ENCODE measurements at regions not wholly inside any gene's neighbourhood (a gene's known extent, or its start where the extent isn't known, plus 50 kb on each side); places are given as distances from the start of the nearest gene placed in this dataset.
"Not testable (repeated sequence)": the region's sequence is repeated elsewhere in the genome, so short reads cannot be mapped to it uniquely, and the experiment has no call there.

DNA sequence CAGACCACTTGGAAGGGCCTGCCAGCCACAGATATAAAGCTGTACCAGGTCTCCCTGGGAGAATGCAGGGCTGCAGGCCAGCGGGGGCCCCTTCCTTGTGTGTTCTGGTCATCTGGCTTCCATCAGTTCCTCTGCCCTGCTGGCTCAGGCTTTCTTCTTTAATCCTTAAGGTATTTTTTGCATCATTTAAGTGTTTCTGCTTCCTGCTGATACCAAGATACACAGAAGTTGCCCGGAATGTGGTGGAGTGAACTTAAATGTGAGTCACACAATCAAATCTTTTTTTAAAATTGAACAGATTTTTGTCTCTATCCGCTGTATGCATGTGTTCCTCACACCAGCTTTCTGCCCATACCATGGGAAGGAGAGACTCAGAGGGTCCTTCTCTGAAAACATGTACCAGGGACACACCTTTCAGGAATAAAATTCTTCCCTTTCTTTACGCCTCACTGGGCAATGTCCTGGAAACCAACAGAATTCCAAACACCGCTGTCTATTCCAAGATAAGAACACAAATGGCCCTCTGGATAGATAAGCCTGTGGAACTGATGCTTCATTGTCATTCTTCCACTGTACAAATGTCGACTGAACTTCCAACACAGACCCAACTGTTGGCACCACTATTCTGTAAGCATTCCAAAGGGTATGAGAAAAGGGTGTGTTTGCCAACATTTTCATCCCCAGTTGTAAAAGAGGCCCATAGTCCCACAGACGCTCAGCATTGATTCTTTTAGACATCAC, 206.2 kb upstream of the MYLIP start:
- no peak for DNase-seq

DNA sequence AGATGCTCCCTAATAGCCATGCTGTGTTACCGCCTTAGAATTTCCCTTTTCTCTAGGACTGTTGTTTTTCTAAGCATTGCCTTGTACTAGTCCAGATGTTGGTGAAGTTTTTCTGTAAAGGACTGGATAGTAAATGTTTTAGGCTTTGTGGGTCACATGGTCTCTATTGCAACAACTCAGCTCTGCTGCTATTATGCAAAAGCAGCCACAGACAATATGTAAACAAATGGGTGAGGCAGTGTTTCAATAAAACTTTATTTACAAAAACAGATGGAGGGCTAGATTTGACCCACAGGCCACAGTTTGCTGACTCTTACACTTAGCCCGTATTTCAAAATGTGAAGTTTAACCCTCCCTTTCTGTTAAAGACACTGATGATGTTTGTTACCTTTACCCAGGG, 207.6 kb upstream of the MYLIP start:
- DNase-seq: no peak

DNA sequence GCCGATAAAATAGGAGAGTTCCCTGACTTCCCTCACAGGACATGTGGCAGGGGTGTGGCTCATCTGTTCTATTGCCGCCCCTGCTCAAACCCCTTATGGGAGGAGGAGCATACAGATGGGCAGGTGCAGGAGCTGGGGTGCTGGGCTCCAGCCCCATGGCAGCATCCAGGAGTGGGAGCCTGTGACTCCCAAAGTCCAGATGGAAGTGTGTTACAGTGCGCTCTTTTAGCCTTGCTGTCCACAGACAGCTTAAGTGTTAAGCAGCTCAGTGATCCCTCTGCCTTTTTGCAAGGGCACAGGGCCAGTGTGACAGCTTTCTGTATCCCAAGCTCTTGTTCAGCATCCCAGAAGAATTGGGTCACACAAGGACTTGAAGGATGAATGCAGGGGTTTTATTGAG, 212.3 kb upstream of the MYLIP start:
- no peak for DNase-seq

DNA sequence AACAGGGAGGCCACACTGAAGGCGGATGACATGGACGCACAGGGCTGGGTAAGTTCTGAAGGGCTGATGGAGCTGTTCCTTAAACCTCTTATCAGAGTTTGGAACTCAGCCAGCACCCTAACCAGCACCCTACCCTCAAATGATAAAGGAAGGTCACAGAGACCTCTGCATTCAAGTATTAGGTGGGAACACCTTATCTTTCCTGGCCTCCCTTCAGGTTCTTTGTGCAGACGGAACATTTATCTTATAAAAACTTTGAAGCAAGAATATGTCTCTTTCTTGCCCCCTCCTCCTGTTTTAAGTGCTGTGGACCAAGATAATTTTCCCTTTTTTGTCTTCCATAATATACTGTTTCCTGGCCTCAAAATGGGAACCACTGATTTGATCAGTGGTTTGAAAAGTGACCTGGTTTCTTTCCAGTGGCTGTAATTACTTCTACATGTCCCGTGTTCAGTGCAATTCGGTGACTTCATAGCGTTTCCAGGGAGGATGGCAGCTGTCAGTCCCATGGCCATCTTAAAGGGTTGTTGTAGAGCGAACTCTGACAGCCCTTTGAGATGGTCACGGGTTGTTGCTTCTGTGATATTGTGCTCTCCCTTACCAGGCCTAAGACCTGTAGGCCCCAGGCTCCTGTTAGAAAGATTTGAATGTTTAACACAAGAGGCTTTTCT, 213.2 kb upstream of the MYLIP start:
- no peak for DNase-seq

DNA sequence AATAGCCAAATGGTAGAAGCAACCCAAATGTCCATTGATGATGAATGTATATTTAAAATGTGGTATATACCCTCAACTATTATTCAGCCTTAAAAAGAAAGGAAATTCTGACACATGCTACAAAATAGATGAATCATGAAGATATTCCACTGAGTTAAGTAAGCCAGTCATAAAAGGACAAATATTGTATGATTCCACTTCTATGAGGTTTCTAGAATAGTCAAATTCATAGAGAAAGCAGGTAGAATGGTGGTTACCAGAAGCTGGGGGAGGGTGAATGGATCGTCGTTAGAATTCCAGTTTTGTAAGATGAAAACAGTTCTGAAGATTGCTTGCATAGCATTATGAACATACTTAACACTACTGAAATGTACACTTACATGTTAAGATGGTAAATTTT, 214.3 kb upstream of the MYLIP start:
- DNase-seq: no peak

DNA sequence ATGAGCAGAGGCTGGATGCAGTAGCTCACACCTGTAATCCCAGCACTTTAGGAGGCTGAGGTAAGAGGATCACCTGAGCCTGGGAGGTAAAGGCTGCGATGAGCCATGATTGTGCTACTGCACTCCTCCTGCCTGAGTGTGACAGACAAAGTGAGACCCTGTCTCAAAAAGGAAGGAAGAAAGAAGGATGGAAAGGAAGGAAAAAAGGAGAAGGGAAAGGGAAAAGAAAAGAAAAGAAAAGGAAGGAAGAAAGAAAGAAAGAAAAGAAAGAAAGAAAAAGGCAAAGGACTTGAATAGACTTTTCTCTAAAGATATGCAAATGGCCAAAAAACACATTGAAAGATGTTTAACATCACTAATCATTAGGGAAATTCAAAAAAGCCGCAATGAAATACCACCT, 215.3 kb upstream of the MYLIP start:
- DNase-seq: no peak

DNA sequence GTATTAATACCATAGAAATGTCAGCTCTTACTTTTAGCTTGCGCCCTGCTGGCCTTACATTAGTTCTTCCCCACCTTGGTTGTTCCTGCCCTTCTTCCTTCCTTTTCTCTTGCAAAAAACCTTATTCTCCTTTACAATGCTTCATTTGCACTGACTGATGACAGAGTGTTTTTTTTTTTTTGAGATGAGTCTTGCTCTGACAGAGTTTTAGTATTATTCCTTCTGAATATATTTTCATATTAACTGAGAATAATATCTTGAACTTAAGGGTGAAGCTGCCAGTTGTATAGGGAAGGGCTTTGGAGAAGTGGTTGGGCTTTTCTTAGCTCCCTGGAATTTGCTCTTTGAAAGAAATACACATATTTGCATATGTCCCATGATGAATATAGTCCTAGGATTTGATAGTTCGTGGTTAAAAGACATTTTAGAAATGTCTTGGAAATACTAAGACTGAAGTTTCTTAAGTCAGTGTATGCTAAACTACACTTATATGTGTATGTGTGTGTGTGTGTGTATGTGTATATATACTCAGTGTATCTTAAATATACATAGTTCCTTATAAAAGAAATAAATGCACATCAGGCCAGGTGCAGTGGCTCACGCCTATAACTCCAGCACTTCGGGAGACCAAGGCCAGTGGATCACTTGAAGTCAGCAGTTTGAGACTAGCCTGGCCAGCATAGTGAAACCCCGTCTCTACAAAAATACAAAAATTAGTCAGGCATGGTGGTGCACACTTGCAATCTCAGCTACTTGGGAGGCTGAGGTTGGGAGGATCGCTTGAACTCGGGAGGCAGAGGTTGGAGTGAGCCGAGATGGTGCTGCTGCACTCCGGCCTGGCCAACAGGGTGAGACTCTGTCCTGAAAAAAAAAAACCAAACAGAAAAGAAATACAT, 216.1 kb upstream of the MYLIP start:
- DNase-seq: no peak

DNA sequence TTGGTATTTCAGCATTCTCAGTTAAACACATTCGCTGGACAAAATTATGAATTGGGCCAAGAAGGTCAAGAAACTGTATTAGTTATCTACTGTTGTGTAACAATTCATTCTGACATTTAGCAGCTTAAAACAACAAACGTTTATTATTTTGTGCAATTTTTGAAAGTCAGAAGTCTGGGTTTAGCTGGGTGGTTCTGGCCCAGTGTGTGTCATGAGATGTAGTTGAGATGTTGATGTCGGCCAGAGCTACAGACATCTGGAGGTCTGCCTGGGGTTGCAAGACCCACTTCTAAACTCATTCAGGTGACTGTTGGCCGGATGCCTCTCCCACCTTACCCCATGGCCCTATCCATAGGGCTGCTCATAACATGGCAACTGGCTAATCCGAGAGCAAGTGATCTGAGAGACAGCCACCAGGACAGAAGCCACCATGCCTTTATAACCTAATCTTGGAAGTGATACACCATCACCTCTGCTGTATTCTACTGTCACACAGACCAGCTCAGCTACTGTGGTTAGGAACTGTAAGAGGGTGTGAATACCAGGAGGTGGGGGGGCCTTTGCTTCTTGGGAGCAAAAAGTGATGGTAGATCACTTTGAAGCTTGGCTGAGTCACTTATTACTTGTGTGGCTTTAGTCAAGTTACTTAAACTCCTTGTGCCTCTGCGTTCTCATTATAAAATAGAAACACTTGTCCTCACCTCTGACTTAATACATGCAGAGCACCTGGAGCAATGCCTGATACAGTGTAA, 217.0 kb upstream of the MYLIP start:
- no peak for DNase-seq

DNA sequence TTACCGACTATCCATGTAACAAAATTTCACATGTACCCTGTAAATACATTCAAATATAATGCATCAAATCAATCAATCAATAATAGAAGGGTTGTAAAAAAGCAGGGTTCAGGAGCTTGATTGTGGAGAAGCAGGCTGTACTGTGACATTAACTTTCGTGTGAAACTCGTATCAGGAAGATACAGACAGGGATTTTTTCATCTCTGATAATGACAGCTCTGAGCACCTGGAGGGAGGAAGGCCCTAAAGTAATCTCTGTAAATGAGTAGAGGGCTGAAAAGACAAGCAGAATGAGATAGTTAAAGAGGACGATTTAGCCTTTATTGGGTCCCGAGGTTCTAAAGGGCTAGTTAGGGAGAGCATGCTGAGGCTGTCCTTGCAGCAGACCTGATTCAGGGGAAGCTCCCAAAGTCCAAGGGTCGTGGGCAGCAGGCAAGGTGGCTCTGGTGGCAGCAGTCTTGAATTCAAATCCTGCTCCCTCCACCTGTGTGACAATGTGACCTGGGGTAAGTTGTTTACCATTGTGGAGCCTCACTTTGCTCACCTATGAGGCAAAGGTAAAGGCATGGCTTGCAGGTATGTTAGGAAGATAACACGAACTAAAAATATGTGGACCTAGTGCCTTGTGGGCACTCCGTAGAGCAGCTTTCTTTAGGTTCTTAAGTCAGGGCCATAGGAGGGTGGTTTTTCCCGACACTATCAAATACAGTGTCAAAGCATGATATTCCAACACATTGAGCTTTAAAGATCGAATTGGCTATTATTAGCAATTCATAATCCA, 219.4 kb upstream of the MYLIP start:
- DNase-seq: no peak

DNA sequence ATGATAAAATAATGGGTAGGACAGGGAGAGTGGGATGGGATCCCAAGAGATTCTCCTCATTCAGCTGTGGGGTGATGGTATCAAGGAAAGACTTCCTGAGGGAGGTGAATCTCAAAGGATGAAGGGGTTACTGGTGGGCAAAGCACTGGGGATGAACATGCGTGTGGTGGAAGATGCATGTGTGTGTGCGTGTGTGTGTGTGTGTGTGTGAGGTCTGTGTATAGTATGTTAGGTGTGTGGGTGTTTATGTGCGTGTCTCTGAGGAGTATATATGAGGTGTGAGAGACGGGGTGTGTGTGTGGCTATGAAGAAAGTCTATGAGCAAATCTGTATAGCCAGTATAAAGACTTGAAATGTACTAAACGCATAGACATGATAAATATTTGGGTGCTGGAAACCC, 220.0 kb upstream of the MYLIP start:
- DNase-seq: no peak

DNA sequence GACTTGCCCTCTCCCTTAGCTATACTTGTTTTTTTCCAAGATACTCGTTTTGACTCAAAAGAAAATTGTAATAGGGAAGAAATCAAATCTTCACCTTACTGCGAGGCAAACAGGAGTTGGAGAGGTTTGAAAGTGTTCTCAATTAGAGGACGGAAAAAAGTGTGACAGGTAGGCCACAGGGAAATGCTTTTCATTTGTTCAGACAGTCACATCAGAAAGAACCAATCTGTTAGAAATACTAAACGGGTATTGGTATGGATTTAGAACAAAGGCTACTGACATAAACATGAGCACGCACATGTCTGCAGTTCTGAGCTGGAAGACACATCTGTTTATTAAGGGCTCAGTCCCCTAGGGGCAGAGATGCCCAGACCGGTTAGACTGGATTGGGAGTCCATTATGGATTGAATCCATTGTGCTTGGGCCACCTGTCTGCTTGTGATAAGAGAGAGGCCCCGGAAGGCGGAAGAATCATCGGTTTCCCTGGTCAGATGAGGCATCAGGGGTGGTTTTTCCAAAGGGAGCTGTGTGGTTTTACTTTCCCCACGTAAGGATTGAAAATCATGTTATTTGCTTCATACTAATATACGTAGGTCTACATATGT, 220.9 kb upstream of the MYLIP start:
- DNase-seq: no peak

DNA sequence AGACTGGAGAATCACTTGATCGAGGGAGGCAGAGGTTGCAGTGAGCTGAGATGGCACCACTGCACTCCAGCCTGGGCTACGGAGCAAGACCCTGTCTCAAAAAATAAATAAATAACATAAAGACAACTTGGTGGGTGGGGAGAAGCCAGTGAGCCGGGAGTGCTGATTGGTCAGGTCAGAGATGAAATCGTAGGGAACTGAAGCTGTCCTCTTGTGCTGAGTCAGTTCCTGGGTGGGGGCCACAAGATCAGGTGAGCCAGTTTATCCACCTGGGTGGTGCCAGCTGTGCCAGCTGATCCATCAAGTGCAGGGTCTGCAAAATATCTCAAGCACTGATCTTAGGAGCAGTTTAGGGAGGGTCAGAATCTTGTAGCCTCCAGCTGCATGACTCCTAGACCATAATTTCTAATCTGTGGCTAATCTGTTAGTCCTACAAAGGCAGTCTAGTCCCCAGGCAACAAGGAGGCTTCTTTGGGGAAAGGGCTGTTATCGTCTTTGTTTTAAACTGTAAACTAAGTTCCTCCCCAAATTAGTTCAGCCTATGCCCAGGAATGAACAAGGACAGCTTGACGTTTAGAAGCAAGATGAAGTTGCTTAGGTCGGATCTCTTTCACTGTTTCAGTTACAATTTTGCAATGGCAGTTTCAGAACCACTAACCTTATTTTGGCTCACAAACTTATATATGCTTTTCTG, 221.5 kb upstream of the MYLIP start:
- not testable (repeated sequence) for DNase-seq

DNA sequence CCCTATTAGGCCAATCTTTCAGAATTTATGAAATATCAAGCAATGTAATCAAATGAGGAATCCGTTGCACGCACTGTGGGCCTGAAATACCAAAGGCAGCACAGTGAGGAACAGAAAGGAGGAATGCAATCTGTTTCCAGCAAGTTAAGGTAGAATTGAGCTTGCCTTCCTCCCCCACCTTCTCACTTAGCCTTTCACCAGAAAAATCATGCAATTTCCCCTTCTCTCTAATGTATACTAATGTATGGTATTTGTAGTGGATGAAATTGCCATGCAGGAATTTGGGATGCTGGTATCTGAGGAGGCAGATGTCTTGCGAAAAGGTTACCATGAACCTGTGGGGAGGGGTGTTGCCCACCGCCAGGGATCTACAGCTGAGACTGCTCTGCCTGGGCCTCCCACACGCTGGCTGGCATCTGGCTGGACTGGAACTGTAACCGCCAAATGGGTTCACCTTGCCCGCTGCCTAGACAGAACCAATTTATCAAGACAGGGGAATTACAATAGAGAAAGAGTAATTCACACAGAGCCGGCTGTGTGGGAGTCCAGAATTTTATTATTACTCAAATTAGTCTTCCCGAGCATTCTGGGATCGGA, 222.4 kb upstream of the MYLIP start:
- no peak for DNase-seq

DNA sequence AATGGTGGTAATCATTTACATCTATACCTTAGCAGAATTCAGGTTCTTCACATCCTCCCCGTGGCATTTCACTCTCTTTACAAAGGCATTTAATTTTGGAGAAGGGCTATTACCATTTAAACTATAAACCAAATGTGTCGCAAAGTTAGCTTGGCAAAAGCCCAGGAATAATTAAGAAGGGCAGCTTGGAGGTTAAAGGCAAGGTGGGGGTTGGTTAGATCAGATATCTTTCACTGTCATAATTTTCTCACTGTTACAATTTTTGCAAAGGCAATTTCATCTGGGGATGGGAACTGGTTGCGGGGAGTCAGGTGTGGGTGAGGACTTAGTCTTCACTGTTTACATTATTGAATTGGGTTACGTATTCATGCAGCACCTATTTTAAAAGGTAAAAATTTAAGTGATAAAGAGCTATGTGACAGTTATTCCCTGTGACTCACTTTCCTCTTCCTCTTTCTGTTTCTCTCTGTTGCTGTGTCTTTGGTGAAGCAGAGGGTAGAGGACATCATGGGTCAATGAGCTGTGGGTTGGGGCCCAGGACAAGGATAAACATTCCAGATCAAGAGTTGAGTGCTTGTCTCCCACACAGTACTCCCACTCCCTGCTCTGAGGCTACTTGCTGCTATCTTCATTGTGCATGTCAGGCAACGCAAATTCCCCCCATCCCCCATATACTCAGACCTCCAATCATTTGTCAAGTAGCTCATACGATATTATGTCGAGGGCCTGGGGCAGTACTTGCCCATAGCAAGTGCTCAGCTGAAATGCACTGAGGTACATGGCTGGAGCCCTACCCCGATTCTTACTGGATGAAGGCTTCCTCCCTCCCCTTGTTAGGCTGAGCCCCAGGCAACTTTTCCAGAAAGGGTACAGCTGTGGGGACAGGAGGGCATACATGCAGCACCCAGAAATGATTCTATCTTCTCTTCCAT, 223.1 kb upstream of the MYLIP start:
- DNase-seq: no peak

DNA sequence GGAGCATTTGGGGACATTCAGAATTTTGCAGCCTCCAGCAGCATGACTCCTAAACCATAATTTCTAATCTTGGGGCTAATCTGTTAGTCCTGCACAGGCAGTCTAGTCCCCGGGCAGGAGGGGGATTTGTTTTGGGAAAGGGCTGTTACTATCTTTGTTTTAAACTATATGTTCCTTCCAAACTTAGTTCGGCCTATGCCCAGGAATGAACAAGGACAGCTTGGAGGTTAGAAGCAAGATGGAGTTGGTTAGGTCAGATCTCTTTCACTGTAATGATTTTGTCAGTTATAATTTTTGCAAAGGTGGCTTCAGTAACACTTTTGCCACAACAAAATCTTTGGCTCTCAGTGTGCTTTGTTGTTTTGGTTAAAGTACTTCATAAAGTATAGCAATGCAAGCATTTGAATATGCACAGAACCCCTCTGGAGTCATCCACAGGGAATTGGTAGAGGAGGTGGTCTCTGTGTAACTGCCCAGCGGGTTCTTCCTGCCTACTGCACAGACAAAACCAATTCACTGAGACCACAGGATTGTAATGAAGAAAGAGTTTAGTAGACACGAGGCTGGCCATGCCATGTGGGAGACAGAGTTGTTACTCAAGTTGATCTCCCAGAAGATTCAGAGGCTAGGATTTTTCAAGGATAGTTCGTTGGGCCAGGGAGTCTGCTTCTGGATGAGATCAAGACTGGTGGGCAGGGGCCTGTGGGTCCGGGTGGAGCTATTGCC, 224.1 kb upstream of the MYLIP start:
- DNase-seq: no peak

DNA sequence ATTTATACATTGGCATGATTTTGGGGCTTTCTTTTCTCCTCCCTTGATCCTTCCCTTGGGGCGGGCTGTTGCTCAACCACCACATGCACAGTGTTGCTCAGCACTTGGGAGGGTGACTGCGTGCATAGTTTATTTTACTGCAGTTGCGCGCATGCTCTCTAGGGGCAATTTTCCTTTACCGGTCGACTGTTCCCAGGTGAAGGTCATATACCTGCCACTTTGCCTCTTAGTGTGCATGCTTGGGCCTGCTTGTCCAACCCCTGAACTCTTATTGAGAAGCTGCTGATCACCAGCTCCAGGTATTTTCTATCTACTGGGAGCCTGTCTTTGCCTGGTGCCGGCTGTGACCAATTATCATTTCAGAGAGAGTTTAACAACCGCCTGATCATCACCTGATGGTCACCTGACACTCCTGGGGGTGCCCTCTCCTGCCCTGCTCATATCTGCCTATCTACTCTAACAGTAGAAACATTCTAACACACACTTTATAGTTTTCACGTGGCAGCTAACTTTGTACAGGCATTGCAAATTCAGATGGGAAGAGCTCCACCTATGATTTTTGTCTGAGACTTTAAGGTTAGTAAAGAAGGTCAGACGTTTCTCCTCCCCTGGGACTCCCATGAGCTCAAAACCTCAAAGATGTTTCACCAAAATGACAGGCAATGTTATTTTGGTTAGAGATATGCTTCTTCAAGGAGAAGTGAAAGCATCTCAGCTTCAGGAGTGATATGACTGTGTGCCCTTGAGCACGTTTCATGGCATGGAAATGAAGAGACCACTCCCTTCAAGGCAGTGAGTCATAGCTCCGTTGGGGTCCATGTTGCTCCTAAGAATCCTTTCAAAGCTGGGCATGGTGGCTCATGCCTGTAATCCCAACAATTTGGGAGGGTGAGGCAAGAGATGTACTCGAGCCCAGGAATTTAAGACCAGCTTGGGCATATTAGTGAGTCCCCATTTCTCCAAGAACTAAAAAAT, 227.5 kb upstream of the MYLIP start:
- peak; percentile 8 for DNase-seq

DNA sequence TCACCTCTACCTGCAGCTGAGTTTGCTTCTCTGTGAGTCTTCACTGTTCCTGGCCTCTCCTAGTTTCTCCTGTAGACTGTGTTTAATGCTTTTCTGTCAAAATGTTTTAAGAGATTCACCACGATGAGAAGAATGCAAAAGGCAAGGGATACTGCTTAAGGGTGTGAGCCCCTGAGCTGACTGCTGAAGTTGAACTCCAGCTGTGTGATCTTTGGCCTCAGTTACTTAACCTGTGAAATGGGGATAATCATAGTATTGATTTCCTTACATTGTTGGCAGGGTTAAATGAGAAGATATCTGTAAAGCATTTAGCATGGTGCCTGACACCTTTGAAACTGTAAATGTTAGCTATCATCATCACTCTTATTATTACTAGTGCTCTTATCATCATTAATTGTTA, 230.2 kb upstream of the MYLIP start:
- DNase-seq: no peak
